GM21423 (cell line): ENCODE measurements at regions not wholly inside any gene's neighbourhood (a gene's known extent, or its start where the extent isn't known, plus 50 kb on each side); places are given as distances from the start of the nearest gene placed in this dataset.
"Not testable (repeated sequence)": the region's sequence is repeated elsewhere in the genome, so short reads cannot be mapped to it uniquely, and the experiment has no call there.

ENCODE experiments used
- ATAC-seq: cut with Tn5 transposase; IDR thresholded peaks from one replicate; pipeline ENCODE4 v1.9.1; 2021; ENCODE audit warnings: mild to moderate bottlenecking, moderate library complexity; ENCODE audit not compliant: unreplicated experiment

- no peak for ATAC-seq
Observed at GRCh38 chr12:107144441-107144840, 51.1 kb upstream of the CRY1 start.

- no peak for ATAC-seq
Observed at GRCh38 chr12:107144990-107145389, 51.6 kb upstream of the CRY1 start.

- ATAC-seq: no peak
Observed at GRCh38 chr12:107145397-107145796, 52.0 kb upstream of the CRY1 start.

- ATAC-seq: no peak
Observed at GRCh38 chr12:107148107-107148506, 54.8 kb upstream of the CRY1 start.

- ATAC-seq: no peak
Observed at GRCh38 chr12:107152315-107152714, 59.0 kb upstream of the CRY1 start.

- ATAC-seq: no peak
Observed at GRCh38 chr12:107159384-107159900, 66.1 kb upstream of the CRY1 start.

- ATAC-seq: no peak
Observed at GRCh38 chr12:107163413-107163812, 70.1 kb upstream of the CRY1 start.

- ATAC-seq: no peak
Observed at GRCh38 chr12:107164392-107164791, 71.0 kb upstream of the CRY1 start.

GRCh38 chr12:107165581-107165980 is 72.2 kb upstream of the CRY1 start:
- ATAC-seq: no peak

- ATAC-seq: no peak
Observed at GRCh38 chr12:107167756-107168155, 74.4 kb upstream of the CRY1 start.

- no peak for ATAC-seq
Observed at GRCh38 chr12:107169200-107169599, 75.9 kb upstream of the CRY1 start.

GRCh38 chr12:107178776-107179175 is 85.4 kb upstream of the CRY1 start:
- no peak for ATAC-seq

GRCh38 chr12:107179871-107180270 is 86.5 kb upstream of the CRY1 start:
- no peak for ATAC-seq

GRCh38 chr12:107180272-107180671 is 86.9 kb upstream of the CRY1 start:
- ATAC-seq: no peak

GRCh38 chr12:107184359-107184930 is 91.1 kb upstream of the CRY1 start:
- no peak for ATAC-seq

- no peak for ATAC-seq
Observed at GRCh38 chr12:107196681-107197080, 103.3 kb upstream of the CRY1 start.

- no peak for ATAC-seq
Observed at GRCh38 chr12:107200394-107200793, 107.0 kb upstream of the CRY1 start.

- ATAC-seq: no peak
Observed at GRCh38 chr12:107207931-107208525, 114.7 kb upstream of the CRY1 start.

GRCh38 chr12:107209700-107210099 is 116.4 kb upstream of the CRY1 start:
- not testable (repeated sequence) for ATAC-seq

- ATAC-seq: not testable (repeated sequence)
Observed at GRCh38 chr12:107214373-107214773, 121.0 kb upstream of the CRY1 start.

GRCh38 chr12:107216411-107216810 is 123.1 kb upstream of the CRY1 start:
- not testable (repeated sequence) for ATAC-seq

- ATAC-seq: no peak
Observed at GRCh38 chr12:107219301-107219700, 126.0 kb upstream of the CRY1 start.

- ATAC-seq: no peak
Observed at GRCh38 chr12:107221913-107222312, 128.6 kb upstream of the CRY1 start.
